ENCODE measurements at regions not wholly inside any gene's neighbourhood (a gene's known extent, or its start where the extent isn't known, plus 50 kb on each side); places are given as distances from the start of the nearest gene placed in this dataset.

DNA sequence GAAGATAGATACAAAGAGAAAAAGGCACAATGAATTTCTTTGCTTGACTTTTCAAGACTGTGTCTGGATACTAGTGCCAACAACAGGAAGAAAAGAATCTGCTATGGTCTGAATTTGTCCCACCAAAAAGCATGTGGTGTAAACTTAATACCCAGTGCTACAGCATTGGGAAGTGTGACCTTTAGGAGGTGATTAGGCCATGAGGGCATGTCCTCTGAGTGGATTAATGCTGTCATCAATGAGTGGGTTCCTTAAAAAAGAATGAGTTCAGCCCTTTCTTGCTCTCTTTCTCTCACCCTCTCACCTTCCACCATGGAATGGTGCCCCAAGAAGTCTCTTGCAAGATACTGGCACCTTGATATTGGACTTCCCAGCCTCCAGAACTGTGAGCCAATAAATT lies 155.7 kb upstream of the GPRIN3 start:
- peaks cover 1% of the 10 kb centered on the region for H3K4me1 Mint-ChIP-seq (ENCODE audit: insufficient read depth, unreplicated experiment)
- no peak for DNase-seq (ENCODE audit: unreplicated experiment)
- intact Hi-C loops (cut with micrococcal nuclease) = no loop called here
- POLR2A ChIA-PET = no interaction called here
- no peak overlapping the region for H3K4me3 Mint-ChIP-seq (ENCODE audit: unreplicated experiment)
- no peaks in the 10 kb centered on the region for H3K36me3 Mint-ChIP-seq (ENCODE audit: insufficient read depth, unreplicated experiment)
- TF ChIP-seq, protein P1, sequence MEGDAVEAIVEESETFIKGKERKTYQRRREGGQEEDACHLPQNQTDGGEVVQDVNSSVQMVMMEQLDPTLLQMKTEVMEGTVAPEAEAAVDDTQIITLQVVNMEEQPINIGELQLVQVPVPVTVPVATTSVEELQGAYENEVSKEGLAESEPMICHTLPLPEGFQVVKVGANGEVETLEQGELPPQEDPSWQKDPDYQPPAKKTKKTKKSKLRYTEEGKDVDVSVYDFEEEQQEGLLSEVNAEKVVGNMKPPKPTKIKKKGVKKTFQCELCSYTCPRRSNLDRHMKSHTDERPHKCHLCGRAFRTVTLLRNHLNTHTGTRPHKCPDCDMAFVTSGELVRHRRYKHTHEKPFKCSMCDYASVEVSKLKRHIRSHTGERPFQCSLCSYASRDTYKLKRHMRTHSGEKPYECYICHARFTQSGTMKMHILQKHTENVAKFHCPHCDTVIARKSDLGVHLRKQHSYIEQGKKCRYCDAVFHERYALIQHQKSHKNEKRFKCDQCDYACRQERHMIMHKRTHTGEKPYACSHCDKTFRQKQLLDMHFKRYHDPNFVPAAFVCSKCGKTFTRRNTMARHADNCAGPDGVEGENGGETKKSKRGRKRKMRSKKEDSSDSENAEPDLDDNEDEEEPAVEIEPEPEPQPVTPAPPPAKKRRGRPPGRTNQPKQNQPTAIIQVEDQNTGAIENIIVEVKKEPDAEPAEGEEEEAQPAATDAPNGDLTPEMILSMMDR (IDR thresholded peaks at IDR 0.05; ENCODE audit: unreplicated experiment) = no peak
- H3K27ac Mint-ChIP-seq (ENCODE audit: low read depth, unreplicated experiment) = no peak overlapping the region
- H3K9me3 Mint-ChIP-seq (ENCODE audit: unreplicated experiment) = no peaks in the 10 kb centered on the region
- BruUV-seq (replicated peaks) = no TSS peak
- H3K27me3 Mint-ChIP-seq (ENCODE audit: insufficient read depth, unreplicated experiment) = no peaks in the 10 kb centered on the region
- CTCF ChIA-PET = no interaction called here

DNA sequence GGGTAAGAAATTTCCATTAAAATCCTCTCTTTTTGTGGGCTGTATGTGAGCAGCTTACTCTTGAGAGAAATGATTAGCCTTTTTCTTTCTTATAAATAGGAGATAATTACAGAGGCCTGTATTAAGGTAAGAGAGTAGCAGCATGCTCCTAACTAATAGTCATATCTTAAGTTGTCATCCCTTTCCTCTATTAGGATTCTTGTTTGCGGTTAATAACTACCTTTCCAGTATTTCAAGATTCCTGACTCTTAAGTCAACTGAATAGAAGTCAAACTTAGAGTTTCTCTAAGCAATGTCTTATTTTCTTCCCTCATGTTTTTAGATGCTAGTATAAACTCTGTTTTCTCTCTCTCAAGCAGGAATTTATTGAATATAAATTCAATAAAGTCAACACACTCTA lies 139.9 kb upstream of the GPRIN3 start:
- H3K27ac Mint-ChIP-seq (ENCODE audit: low read depth, unreplicated experiment) = no peak overlapping the region
- no peaks in the 10 kb centered on the region for H3K27me3 Mint-ChIP-seq (ENCODE audit: insufficient read depth, unreplicated experiment)
- H3K4me1 Mint-ChIP-seq (ENCODE audit: insufficient read depth, unreplicated experiment) = no peaks in the 10 kb centered on the region
- no peak overlapping the region for H3K4me3 Mint-ChIP-seq (ENCODE audit: unreplicated experiment)
- intact Hi-C loops (cut with micrococcal nuclease) = no loop called here
- DNase-seq (ENCODE audit: unreplicated experiment) = no peak
- no peaks in the 10 kb centered on the region for H3K36me3 Mint-ChIP-seq (ENCODE audit: insufficient read depth, unreplicated experiment)
- BruUV-seq (replicated peaks) = no TSS peak
- peaks cover 24% of the 10 kb centered on the region for H3K9me3 Mint-ChIP-seq (ENCODE audit: unreplicated experiment)
- TF ChIP-seq, protein P1 (IDR thresholded peaks at IDR 0.05; ENCODE audit: unreplicated experiment) = no peak
- CTCF ChIA-PET = no interaction called here
- POLR2A ChIA-PET = no interaction called here

DNA sequence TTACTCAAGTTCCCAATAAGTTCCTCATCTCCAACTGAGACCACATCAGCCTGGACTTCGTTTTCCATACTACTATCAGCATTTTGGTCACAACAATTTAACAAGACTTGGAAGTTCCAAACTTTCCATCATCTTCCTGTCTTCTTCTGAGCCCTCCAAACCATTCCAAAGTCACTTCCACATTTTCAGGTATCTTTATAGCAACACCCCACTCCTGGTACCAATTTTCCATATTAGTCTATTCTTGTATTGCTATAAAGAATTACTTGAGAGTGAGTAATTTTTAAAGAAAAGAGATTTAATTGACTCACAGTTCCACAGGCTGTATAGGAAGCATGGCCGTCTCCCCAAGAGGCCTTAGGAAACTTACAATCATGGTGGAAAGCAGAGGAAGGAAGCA lies 138.6 kb upstream of the GPRIN3 start:
- TF ChIP-seq, protein P1 (IDR thresholded peaks at IDR 0.05; ENCODE audit: unreplicated experiment) = no peak
- ChIA-PET POLR2A (no interaction called here), CTCF (no interaction called here)
- no peak overlapping the region for H3K4me3 Mint-ChIP-seq (ENCODE audit: unreplicated experiment)
- peaks cover 24% of the 10 kb centered on the region for H3K9me3 Mint-ChIP-seq (ENCODE audit: unreplicated experiment)
- intact Hi-C loops (cut with micrococcal nuclease) = no loop called here
- DNase-seq (ENCODE audit: unreplicated experiment) = no peak
- no peaks in the 10 kb centered on the region for H3K4me1 Mint-ChIP-seq (ENCODE audit: insufficient read depth, unreplicated experiment)
- no peaks in the 10 kb centered on the region for H3K36me3 Mint-ChIP-seq (ENCODE audit: insufficient read depth, unreplicated experiment)
- BruUV-seq (replicated peaks) = no TSS peak
- H3K27me3 Mint-ChIP-seq (ENCODE audit: insufficient read depth, unreplicated experiment) = no peaks in the 10 kb centered on the region
- H3K27ac Mint-ChIP-seq (ENCODE audit: low read depth, unreplicated experiment) = no peak overlapping the region

DNA sequence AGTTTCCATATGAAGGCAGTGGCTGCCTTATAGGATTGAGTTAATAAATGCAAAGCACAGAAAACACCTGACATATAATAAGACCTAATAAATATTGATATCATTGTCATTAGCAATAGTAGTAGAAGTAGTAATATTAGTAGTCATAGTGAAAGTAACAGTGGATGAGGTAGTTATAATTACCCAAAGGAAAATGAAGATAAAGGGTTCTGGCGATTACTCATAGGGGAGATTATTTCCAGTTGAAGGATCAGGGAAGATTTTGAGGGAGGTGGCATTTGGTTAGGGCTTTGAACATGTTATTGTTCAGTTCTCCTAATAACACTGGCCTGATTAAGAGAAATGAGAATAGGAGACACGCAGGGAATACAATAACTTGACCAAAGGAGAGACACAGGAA lies 131.9 kb upstream of the GPRIN3 start:
- Mint-ChIP-seq H3K4me1 (ENCODE audit: insufficient read depth, unreplicated experiment) (peaks cover 8% of the 10 kb centered on the region), H3K36me3 (ENCODE audit: insufficient read depth, unreplicated experiment) (no peaks in the 10 kb centered on the region), H3K27me3 (ENCODE audit: insufficient read depth, unreplicated experiment) (no peaks in the 10 kb centered on the region), H3K27ac (ENCODE audit: low read depth, unreplicated experiment) (no peak overlapping the region), H3K4me3 (ENCODE audit: unreplicated experiment) (no peak overlapping the region), H3K9me3 (ENCODE audit: unreplicated experiment) (peaks cover 5% of the 10 kb centered on the region)
- intact Hi-C loops (cut with micrococcal nuclease) = loop anchor here (5.0 kb wide), 1 partner anchor 622 kb away; no protein-coding TSS in a partner anchor
- TF ChIP-seq, protein P1 (IDR thresholded peaks at IDR 0.05; ENCODE audit: unreplicated experiment) = no peak
- no peak for DNase-seq (ENCODE audit: unreplicated experiment)
- BruUV-seq (replicated peaks) = no TSS peak
- POLR2A ChIA-PET = no interaction called here
- CTCF ChIA-PET = interaction anchor here (1.2 to 8.1 kb wide), 4 partner anchors 179 to 281 kb away, joined by 6 to 116 read pairs (median 7); no protein-coding TSS in a partner anchor

Measured in MCF 10A (cell line).